VCaP (cell line): ENCODE measurements at regions not wholly inside any gene's neighbourhood (a gene's known extent, or its start where the extent isn't known, plus 50 kb on each side); places are given as distances from the start of the nearest gene placed in this dataset.

Experiments
- H3K27ac ChIP-seq: fragments of 450-650 bp; 2 replicates; pipeline ENCODE4 v1.5.1; 2017
- TF ChIP-seq, protein P1 (sequence below): fragments of 450-650 bp; conservative IDR thresholded peaks from 2 replicates; pipeline ENCODE4 v1.5.1; 2017; ENCODE audit warnings: mild to moderate bottlenecking, moderate library complexity

DNA sequence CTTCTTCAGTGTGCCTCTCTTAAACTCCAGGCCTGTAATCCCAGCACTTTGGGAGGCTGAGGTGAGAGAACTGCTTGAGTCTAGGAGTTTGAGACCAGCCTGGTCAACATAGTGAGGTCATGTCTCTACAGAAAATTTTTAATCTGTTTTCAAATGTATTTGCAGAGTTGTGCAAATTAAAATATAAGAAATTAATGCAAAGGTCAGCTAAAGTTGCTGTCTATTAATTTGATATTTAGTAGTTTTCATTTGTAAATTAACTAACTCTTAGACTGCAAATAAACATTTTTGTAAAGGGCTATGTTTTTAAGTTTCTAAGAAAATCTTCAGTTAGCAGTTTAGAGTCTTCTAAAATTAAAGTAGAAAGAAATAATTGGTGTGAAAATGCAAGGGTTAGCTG, 99.9 kb upstream of the TJP1 start:
- TF ChIP-seq, protein P1, sequence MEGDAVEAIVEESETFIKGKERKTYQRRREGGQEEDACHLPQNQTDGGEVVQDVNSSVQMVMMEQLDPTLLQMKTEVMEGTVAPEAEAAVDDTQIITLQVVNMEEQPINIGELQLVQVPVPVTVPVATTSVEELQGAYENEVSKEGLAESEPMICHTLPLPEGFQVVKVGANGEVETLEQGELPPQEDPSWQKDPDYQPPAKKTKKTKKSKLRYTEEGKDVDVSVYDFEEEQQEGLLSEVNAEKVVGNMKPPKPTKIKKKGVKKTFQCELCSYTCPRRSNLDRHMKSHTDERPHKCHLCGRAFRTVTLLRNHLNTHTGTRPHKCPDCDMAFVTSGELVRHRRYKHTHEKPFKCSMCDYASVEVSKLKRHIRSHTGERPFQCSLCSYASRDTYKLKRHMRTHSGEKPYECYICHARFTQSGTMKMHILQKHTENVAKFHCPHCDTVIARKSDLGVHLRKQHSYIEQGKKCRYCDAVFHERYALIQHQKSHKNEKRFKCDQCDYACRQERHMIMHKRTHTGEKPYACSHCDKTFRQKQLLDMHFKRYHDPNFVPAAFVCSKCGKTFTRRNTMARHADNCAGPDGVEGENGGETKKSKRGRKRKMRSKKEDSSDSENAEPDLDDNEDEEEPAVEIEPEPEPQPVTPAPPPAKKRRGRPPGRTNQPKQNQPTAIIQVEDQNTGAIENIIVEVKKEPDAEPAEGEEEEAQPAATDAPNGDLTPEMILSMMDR: no peak
- no peak overlapping the region for H3K27ac ChIP-seq

DNA sequence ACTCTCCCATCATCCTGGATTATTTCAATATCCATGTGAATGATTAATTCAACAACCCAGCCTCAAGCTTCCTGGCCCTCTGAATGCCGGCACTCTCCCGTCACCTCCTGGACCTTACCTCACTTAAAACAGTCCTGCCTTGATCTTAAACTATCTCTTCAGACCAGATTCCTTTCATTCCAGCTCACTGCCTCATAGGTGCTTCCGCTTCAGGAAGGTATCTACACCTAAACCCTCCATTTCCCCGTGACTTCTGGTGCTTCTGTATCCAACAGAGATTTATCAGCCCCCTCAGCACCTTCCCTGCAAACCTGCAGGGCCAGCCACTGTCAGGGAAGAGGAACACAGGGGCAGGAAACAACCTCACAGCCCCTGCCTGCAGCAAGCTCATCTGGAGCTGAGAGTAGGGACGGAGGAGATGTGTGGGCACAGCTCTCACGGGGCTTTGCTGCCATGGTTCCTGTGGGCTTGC, 98.9 kb upstream of the TJP1 start:
- TF ChIP-seq, protein P1: no peak
- H3K27ac ChIP-seq: no peak overlapping the region

DNA sequence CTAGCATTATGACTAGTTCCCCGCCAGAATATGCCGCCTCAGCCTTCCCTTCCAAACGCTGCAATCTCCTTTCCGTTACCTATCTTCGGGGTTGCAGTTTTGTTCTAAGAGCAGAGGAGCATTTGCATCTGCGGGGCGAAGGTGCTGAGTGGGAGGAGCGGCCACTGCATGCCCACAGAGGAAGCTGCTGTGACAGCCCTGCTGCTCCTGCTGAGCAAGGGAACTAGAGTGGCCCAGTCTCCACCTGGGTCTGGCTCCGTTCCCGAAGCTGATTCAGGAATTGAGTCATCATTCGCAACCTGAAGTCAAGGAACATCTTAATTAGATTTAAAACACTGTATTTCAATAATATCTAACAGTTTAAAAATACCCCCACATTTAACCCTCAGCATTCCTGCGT, 98.2 kb upstream of the TJP1 start:
- no peak overlapping the region for H3K27ac ChIP-seq
- TF ChIP-seq, protein P1: no peak

DNA sequence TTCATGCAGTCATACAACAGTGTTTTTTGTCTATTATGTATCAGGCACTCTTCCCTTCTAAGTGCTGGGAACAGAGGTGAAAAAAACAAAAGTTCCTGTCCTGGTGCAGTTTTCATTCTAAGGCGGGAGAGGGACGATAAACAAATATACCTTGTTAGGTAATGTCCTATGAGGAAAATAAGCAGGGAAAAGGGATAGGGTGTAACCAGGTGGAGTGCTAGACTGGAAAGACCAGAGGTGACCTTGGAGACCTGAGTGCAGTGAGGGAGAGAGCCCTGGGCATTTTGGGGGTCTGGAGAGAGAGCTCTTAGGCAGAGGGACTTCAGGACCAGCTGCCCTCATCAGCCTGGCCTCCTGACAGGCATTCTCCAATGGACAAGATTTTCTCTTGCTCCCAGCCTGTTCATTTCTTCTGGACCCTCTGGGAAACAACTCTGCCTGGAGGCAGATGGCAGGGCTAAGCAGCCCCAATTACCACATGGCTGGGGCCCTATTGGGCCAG, 97.2 kb upstream of the TJP1 start:
- H3K27ac ChIP-seq: no peak overlapping the region
- TF ChIP-seq, protein P1: no peak

DNA sequence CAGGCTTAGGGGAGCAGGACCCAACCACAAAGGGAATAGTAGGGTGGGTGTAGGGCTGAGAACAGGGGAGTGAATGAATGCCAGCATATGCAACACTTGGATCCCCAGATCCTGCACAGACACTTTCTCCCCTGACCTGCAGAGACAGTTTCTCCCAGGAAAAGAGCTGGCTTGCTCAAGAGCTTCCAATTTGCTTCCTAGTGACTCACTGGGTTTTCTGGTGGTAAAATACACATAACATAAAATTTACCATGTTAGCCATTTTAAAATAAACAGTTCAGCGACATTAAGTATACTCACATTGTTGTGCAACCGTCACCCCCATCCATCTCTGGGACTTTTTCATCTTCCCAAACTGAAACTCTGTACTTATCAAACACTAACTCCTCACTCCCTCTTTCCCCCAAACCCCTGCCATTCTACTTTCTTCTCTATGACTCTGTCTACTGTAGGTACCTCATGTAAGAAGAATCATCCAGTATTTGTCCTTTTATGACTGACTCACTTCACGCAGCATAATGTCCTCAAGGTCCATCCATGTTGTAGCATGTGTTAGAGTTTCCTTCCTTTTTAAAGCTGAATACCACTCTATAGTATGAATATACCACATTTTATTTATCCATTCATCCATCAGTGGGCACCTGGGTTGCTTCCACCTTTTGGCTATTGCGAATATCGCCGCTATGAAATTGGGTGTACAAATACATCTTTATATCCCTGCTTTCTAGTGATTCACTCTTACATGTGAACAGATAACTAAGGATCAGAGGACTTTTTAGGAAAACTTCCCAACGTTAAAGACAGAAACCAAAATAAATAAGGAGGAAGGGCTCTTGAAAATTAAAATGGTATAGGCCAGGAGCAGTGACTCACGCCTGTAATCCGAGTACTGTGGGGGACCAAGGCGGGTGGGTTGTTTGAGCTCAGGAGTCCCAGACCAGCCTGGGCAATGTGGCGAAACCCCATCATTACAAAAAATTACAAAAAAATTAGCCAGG, 95.6 kb upstream of the TJP1 start:
- TF ChIP-seq, protein P1: no peak
- no peak overlapping the region for H3K27ac ChIP-seq

DNA sequence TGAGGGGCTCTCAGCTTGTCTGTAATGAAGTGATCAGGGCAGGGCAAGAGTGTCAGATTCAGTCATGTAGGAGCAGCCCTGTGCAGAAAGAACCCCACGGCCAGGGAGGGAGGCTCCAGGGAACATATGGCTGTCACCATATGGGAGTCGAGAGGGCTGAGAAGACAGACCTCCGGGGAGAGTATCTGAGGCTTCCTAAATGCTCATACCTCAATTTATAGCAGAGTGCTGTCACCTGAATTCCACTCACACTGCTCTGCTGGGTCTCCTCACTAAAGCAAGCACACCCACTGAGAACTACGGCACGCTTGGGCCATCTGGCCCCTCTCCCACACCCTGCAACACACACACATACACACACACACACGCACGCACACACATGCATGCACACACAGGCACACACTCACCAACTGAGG, 92.3 kb upstream of the TJP1 start:
- TF ChIP-seq, protein P1: no peak
- H3K27ac ChIP-seq: no peak overlapping the region

DNA sequence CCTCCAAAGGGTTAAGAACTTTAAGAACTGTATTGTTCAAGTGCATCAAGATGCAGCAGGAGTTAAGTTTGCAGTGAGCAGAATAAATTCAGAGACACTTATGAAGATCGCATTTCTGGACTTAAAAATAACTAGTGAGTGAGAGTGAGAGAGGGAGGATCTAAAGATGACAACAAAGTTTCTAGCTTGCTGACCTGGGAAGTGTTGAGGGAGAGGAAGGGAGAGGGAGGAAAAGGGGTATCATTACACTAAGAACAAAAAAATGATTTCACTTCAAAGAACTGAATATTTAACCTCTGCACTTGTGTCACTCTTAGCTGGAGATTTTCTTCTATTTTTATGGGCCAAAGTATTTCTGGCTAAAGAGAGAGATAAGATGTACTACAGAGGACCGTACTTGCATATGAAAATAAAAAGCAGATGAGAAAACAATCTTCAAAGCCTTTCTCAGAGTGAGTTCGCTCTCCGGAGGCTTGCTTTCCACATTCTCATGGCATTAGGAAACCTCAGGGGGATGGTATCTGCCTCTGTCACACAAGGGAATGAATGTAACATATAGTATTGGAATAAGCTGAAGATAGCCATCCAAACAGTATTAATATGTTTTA, 91.4 kb upstream of the TJP1 start:
- no peak overlapping the region for H3K27ac ChIP-seq
- TF ChIP-seq, protein P1: no peak
